ENCODE measurements at regions not wholly inside any gene's neighbourhood (a gene's known extent, or its start where the extent isn't known, plus 50 kb on each side); places are given as distances from the start of the nearest gene placed in this dataset.
"Not testable (repeated sequence)": the region's sequence is repeated elsewhere in the genome, so short reads cannot be mapped to it uniquely, and the experiment has no call there.

DNA sequence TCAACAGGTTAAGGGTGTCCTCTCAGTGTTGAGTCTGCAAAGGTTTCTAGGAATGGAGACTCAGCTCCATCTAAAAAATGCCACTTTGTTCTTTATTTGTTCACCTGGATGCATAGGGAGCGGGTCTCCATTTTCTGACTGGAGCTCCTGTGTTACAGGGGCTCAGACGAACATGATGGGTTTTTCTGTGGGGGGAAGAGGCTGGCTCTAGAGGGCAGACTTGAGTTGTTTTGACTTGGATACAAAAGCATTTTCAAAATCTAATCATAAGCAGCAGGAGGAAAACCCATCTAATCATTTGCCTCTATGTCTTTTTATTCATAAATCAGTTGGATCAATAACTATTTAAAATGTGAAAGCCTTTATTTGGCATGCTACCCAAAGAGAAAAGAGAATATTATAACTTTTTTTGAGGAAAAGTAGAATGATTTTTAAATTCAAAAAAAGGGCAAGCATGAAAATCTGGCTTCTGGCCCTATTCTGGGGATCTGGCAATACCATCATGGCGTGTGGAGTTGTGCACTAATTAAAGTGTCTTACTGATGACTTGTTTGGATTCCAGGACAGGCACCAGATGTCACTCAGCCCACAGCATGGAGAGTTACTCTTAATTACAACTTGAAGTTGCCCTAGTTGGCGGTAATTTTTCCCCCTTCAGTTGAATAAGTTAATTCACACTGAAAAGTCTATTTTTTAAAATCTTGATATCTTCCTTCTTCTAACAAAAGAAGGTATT lies 594.9 kb downstream of the REEP3 start:
- no peaks in the 10 kb centered on the region for H3K36me3 ChIP-seq (ENCODE audit: control insufficient read depth in 2 of 2, insufficient read depth in 2 of 2, low read length in 1 of 2)
- H3K4me1 ChIP-seq (ENCODE audit: control insufficient read depth in 2 of 2, insufficient read depth in 2 of 2, low read length in 1 of 2): no peaks in the 10 kb centered on the region
- no peaks in the 10 kb centered on the region for H3K9me3 ChIP-seq (ENCODE audit: control insufficient read depth in 2 of 2, insufficient read depth in 1 of 2, low read depth in 1 of 2, low read length in 1 of 2)
- no peaks in the 10 kb centered on the region for H3K27me3 ChIP-seq (ENCODE audit: control insufficient read depth in 1 of 2, insufficient read depth in 2 of 2, low read length in 2 of 2)
- 55 to 62% methylated on average over 4 of the region's 4 CpGs for WGBS, 2 donors
- H3K4me3 ChIP-seq (ENCODE audit: low read depth in 1 of 2, low read length in 2 of 2): no peak overlapping the region
- H3K27ac ChIP-seq (ENCODE audit: low read depth in 2 of 2, low read length in 1 of 2): no peak overlapping the region

DNA sequence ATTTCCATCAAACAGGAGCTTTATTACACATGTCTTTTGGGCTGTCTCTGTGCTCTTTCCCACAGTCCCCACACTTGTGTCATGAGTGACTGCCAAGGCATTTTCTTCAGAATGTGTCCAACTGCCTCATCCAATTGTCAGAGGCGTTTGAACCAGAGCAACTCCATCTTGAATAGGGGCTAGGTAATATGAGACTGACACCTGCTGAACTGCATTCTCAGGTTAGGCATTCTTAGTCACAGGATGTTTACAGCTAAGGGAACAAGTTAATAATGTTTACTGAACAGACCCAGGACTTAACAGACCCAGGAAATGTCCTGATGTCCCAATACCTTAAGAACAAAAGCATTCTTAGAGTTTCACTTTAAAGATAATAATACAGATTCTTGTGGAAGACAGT lies 595.5 kb downstream of the REEP3 start:
- no peak overlapping the region for H3K4me3 ChIP-seq (ENCODE audit: low read depth in 1 of 2, low read length in 2 of 2)
- H3K4me1 ChIP-seq (ENCODE audit: control insufficient read depth in 2 of 2, insufficient read depth in 2 of 2, low read length in 1 of 2): no peaks in the 10 kb centered on the region
- no peaks in the 10 kb centered on the region for H3K9me3 ChIP-seq (ENCODE audit: control insufficient read depth in 2 of 2, insufficient read depth in 1 of 2, low read depth in 1 of 2, low read length in 1 of 2)
- 44 to 64% methylated on average over 1 of the region's 1 CpG for WGBS, 2 donors
- H3K27ac ChIP-seq (ENCODE audit: low read depth in 2 of 2, low read length in 1 of 2): no peak overlapping the region
- no peaks in the 10 kb centered on the region for H3K36me3 ChIP-seq (ENCODE audit: control insufficient read depth in 2 of 2, insufficient read depth in 2 of 2, low read length in 1 of 2)
- no peaks in the 10 kb centered on the region for H3K27me3 ChIP-seq (ENCODE audit: control insufficient read depth in 1 of 2, insufficient read depth in 2 of 2, low read length in 2 of 2)

DNA sequence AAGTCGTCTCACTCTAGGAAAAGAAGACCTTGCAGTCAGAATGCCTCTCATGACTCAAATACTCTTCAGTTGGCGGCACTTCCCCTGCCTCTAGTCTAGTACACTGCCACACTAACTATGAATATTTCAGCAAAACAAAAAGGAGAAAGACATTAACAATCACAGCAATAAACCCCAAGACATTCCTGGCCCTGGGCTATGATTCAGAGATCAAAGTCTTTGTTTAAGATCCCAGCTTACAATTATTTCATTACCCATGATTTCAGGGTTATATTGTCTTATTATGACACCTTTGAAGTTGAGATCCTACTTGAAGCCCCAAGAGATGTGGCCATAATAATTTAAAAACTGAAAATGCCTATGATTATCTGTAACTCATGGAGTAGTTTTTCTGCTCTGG lies 597.5 kb downstream of the REEP3 start:
- Histone ChIP-seq H3K36me3 (ENCODE audit: control insufficient read depth in 2 of 2, insufficient read depth in 2 of 2, low read length in 1 of 2) (no peaks in the 10 kb centered on the region), H3K27me3 (ENCODE audit: control insufficient read depth in 1 of 2, insufficient read depth in 2 of 2, low read length in 2 of 2) (no peaks in the 10 kb centered on the region), H3K4me1 (ENCODE audit: control insufficient read depth in 2 of 2, insufficient read depth in 2 of 2, low read length in 1 of 2) (no peaks in the 10 kb centered on the region), H3K4me3 (ENCODE audit: low read depth in 1 of 2, low read length in 2 of 2) (no peak overlapping the region), H3K9me3 (ENCODE audit: control insufficient read depth in 2 of 2, insufficient read depth in 1 of 2, low read depth in 1 of 2, low read length in 1 of 2) (no peaks in the 10 kb centered on the region), H3K27ac (ENCODE audit: low read depth in 2 of 2, low read length in 1 of 2) (no peak overlapping the region)
- WGBS, 2 donors: 81% methylated on average over 2 of the region's 2 CpGs

DNA sequence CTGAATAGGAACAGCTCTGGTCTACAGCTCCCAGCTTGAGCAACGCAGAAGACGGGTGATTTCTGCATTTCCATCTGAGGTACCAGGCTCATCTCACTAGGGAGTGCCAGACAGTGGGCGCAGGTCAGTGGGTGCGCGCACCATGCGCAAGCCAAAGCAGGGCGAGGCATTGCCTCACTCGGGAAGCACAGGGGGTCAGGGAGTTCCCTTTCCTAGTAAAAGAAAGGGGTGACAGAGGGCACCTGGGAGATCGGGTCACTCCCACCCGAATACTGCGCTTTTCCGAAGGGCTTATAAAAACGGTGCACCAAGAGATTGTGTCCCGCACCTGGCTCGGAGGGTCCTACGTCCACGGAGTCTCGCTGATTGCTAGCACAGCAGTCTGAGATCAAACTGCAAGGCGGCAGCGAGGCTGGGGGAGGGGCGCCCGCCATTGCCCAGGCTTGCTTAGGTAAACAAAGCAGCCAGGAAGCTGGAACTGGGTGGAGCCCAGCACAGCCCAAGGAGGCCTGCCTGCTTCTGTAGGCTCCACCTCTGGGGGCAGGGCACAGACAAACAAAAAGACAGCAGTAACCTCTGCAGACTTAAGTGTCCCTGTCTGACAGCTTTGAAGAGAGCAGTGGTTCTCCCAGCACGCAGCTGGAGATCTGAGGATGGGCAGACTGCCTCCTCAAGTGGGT lies 599.2 kb downstream of the REEP3 start:
- not testable (repeated sequence) for H3K27me3 ChIP-seq (ENCODE audit: control insufficient read depth in 1 of 2, insufficient read depth in 2 of 2, low read length in 2 of 2); H3K4me3 ChIP-seq (ENCODE audit: low read depth in 1 of 2, low read length in 2 of 2); H3K36me3 ChIP-seq (ENCODE audit: control insufficient read depth in 2 of 2, insufficient read depth in 2 of 2, low read length in 1 of 2); H3K9me3 ChIP-seq (ENCODE audit: control insufficient read depth in 2 of 2, insufficient read depth in 1 of 2, low read depth in 1 of 2, low read length in 1 of 2); H3K27ac ChIP-seq (ENCODE audit: low read depth in 2 of 2, low read length in 1 of 2); H3K4me1 ChIP-seq (ENCODE audit: control insufficient read depth in 2 of 2, insufficient read depth in 2 of 2, low read length in 1 of 2)
- WGBS, 2 donors: 87 to 88% methylated on average over 17 to 23 of the region's 23 CpGs

DNA sequence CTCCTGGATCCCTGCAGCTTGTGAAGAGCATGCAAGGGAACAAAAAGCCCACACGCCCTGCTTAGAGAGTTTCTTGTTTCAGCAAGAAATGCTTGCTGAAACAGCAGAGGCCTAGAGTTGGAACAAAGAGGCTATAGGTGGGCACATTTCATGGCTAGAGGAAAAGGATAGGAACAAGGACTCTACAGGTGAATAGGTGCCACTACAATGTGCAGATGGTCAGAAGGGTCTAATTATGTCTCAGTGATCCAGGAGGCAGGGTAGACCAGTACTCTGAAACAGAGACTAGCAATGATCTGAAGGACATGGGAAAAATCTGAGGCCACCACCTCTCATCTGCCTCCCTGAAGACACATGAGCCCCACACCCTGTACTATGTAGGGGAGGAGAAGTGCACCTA lies 609.0 kb downstream of the REEP3 start:
- no peaks in the 10 kb centered on the region for H3K36me3 ChIP-seq (ENCODE audit: control insufficient read depth in 2 of 2, insufficient read depth in 2 of 2, low read length in 1 of 2)
- H3K9me3 ChIP-seq (ENCODE audit: control insufficient read depth in 2 of 2, insufficient read depth in 1 of 2, low read depth in 1 of 2, low read length in 1 of 2): no peaks in the 10 kb centered on the region
- WGBS, 2 donors: 54 to 66% methylated on average over 1 of the region's 1 CpG
- H3K4me3 ChIP-seq (ENCODE audit: low read depth in 1 of 2, low read length in 2 of 2): no peak overlapping the region
- no peaks in the 10 kb centered on the region for H3K4me1 ChIP-seq (ENCODE audit: control insufficient read depth in 2 of 2, insufficient read depth in 2 of 2, low read length in 1 of 2)
- H3K27ac ChIP-seq (ENCODE audit: low read depth in 2 of 2, low read length in 1 of 2): no peak overlapping the region
- no peaks in the 10 kb centered on the region for H3K27me3 ChIP-seq (ENCODE audit: control insufficient read depth in 1 of 2, insufficient read depth in 2 of 2, low read length in 2 of 2)

DNA sequence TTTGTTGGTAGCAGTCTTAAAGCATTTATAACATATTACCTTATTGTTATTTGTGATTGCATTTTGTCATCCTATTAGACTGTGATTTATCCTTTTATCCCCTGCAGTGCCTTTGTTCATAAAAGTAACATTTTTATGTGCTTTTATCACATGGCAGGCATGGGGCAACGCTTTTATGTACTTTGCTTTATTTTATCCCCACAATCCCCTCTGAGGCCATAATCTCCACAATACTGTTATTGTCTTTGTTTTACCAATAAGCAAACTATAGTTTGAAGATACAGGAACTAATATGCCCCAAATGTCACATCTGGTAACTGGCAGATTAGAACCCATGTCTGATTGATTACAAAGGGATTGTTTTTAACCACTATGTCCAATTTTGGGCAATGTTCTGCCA lies 613.5 kb downstream of the REEP3 start:
- H3K9me3 ChIP-seq (ENCODE audit: control insufficient read depth in 2 of 2, insufficient read depth in 1 of 2, low read depth in 1 of 2, low read length in 1 of 2): no peaks in the 10 kb centered on the region
- H3K4me3 ChIP-seq (ENCODE audit: low read depth in 1 of 2, low read length in 2 of 2): no peak overlapping the region
- H3K4me1 ChIP-seq (ENCODE audit: control insufficient read depth in 2 of 2, insufficient read depth in 2 of 2, low read length in 1 of 2): no peaks in the 10 kb centered on the region
- H3K36me3 ChIP-seq (ENCODE audit: control insufficient read depth in 2 of 2, insufficient read depth in 2 of 2, low read length in 1 of 2): no peaks in the 10 kb centered on the region
- H3K27me3 ChIP-seq (ENCODE audit: control insufficient read depth in 1 of 2, insufficient read depth in 2 of 2, low read length in 2 of 2): no peaks in the 10 kb centered on the region
- WGBS, 2 donors: 58 to 63% methylated on average over 1 of the region's 1 CpG
- no peak overlapping the region for H3K27ac ChIP-seq (ENCODE audit: low read depth in 2 of 2, low read length in 1 of 2)

DNA sequence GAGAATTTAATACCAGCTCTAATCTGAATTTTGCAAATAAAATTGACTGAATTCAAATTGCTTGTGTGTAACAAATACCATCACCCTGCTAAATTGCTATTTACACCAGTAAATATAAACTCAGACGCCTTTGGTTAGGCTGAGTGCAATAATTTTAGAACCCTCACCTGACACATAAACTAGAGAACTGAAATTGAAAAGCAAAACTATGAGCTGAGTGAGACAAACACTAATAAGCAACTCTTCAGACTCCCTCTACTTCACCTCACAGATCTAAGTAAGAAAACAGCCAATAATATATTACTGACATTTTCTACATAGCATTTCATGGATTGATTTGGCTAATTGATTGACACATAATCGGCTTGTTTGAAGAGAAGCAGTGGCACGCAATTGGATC lies 621.2 kb downstream of the REEP3 start:
- 82 to 87% methylated on average over 3 of the region's 3 CpGs for WGBS, 2 donors
- H3K4me1 ChIP-seq (ENCODE audit: control insufficient read depth in 2 of 2, insufficient read depth in 2 of 2, low read length in 1 of 2): no peaks in the 10 kb centered on the region
- no peak overlapping the region for H3K4me3 ChIP-seq (ENCODE audit: low read depth in 1 of 2, low read length in 2 of 2)
- H3K27ac ChIP-seq (ENCODE audit: low read depth in 2 of 2, low read length in 1 of 2): no peak overlapping the region
- H3K9me3 ChIP-seq (ENCODE audit: control insufficient read depth in 2 of 2, insufficient read depth in 1 of 2, low read depth in 1 of 2, low read length in 1 of 2): no peaks in the 10 kb centered on the region
- no peaks in the 10 kb centered on the region for H3K36me3 ChIP-seq (ENCODE audit: control insufficient read depth in 2 of 2, insufficient read depth in 2 of 2, low read length in 1 of 2)
- H3K27me3 ChIP-seq (ENCODE audit: control insufficient read depth in 1 of 2, insufficient read depth in 2 of 2, low read length in 2 of 2): no peaks in the 10 kb centered on the region

DNA sequence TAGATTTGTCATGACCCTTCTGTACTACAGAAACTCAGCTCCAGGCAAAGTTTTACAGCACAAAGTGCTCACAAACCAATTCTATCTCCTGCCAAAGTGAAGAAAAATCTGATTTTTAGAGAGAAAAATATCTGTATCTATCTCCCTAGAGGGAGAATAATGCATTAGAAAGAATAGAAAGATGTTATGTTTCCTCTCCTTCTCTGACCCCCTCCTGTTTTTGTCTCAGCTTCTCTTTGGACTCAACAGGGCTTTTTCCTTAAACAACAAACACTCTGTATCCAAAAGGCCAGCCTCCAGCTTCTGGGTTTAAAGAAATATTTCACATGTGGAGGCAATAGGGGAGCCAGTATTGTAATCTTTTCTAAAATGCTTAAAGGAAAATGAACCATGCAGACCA lies 627.4 kb downstream of the REEP3 start:
- no peaks in the 10 kb centered on the region for H3K36me3 ChIP-seq (ENCODE audit: control insufficient read depth in 2 of 2, insufficient read depth in 2 of 2, low read length in 1 of 2)
- no peaks in the 10 kb centered on the region for H3K4me1 ChIP-seq (ENCODE audit: control insufficient read depth in 2 of 2, insufficient read depth in 2 of 2, low read length in 1 of 2)
- H3K27ac ChIP-seq (ENCODE audit: low read depth in 2 of 2, low read length in 1 of 2): no peak overlapping the region
- H3K9me3 ChIP-seq (ENCODE audit: control insufficient read depth in 2 of 2, insufficient read depth in 1 of 2, low read depth in 1 of 2, low read length in 1 of 2): no peaks in the 10 kb centered on the region
- no peaks in the 10 kb centered on the region for H3K27me3 ChIP-seq (ENCODE audit: control insufficient read depth in 1 of 2, insufficient read depth in 2 of 2, low read length in 2 of 2)
- no peak overlapping the region for H3K4me3 ChIP-seq (ENCODE audit: low read depth in 1 of 2, low read length in 2 of 2)

DNA sequence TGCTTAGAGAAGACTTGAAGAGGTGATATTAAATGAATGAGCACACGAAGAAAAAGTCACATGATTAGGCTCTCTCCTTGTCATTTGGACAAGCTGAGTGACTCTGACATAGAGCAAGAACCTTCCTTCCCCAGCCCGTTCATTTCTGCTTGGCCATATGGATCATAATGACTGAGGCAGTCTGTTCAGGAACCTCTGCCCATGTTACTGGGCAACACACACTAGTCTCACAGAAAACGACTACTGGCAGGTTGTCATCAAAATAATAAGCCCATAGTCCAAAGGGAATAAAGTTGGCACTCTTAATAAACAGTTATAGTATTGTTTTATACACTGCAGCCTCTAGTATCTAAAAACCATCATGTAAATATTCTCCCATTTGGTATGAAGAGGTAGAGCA lies 635.0 kb downstream of the REEP3 start:
- Histone ChIP-seq H3K27me3 (ENCODE audit: control insufficient read depth in 1 of 2, insufficient read depth in 2 of 2, low read length in 2 of 2) (no peaks in the 10 kb centered on the region), H3K36me3 (ENCODE audit: control insufficient read depth in 2 of 2, insufficient read depth in 2 of 2, low read length in 1 of 2) (no peaks in the 10 kb centered on the region), H3K9me3 (ENCODE audit: control insufficient read depth in 2 of 2, insufficient read depth in 1 of 2, low read depth in 1 of 2, low read length in 1 of 2) (no peaks in the 10 kb centered on the region), H3K4me1 (ENCODE audit: control insufficient read depth in 2 of 2, insufficient read depth in 2 of 2, low read length in 1 of 2) (no peaks in the 10 kb centered on the region), H3K4me3 (ENCODE audit: low read depth in 1 of 2, low read length in 2 of 2) (no peak overlapping the region), H3K27ac (ENCODE audit: low read depth in 2 of 2, low read length in 1 of 2) (no peak overlapping the region)
- WGBS, 2 donors: 53 to 54% methylated on average over 3 of the region's 3 CpGs

DNA sequence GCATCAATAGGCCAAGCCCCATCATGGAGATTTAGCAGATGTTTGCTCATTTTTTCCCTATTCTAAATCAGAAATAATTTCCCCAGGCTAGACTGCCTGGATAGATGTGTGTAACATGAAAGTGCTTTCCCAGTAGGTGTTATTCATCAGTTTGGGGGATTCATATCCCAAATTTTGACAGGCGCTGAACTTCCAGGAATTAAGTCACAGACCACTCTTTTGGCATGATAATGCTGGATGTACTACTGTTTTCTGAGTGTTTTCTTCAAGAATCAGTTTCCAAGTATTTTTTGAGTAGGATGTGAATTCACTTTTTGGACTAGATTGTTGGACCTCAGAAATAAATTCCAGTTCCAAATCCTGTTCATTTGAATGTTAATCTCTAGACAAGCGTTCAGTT lies 637.4 kb downstream of the REEP3 start:
- no peaks in the 10 kb centered on the region for H3K27me3 ChIP-seq (ENCODE audit: control insufficient read depth in 1 of 2, insufficient read depth in 2 of 2, low read length in 2 of 2)
- 77 to 84% methylated on average over 2 of the region's 2 CpGs for WGBS, 2 donors

More for the DNA sequence above, 637.4 kb downstream of the REEP3 start:
- no peaks in the 10 kb centered on the region for H3K36me3 ChIP-seq (ENCODE audit: control insufficient read depth in 2 of 2, insufficient read depth in 2 of 2, low read length in 1 of 2)
- H3K4me1 ChIP-seq (ENCODE audit: control insufficient read depth in 2 of 2, insufficient read depth in 2 of 2, low read length in 1 of 2): no peaks in the 10 kb centered on the region
- H3K27ac ChIP-seq (ENCODE audit: low read depth in 2 of 2, low read length in 1 of 2): no peak overlapping the region
- H3K9me3 ChIP-seq (ENCODE audit: control insufficient read depth in 2 of 2, insufficient read depth in 1 of 2, low read depth in 1 of 2, low read length in 1 of 2): no peaks in the 10 kb centered on the region
- no peak overlapping the region for H3K4me3 ChIP-seq (ENCODE audit: low read depth in 1 of 2, low read length in 2 of 2)

Measured in esophagus (tissue), 2 donors.